ENCODE measurements at regions not wholly inside any gene's neighbourhood (a gene's known extent, or its start where the extent isn't known, plus 50 kb on each side); places are given as distances from the start of the nearest gene placed in this dataset.

- Histone ChIP-seq H3K27ac (peak overlapping the region; percentile 37), H3K27me3 (no peaks in the 10 kb centered on the region), H2AFZ (no peak overlapping the region), H3K4me2 (peak overlapping the region; percentile 48), H3K79me2 (peaks cover 66% of the 10 kb centered on the region), H3K4me1 (ENCODE audit: insufficient read depth) (no peaks in the 10 kb centered on the region), H3K9me2 (replicated peaks; ENCODE audit: insufficient read depth) (no peaks in the 10 kb centered on the region), H3K9me3 (ENCODE audit: low read depth) (no peaks in the 10 kb centered on the region), H4K20me1 (ENCODE audit: insufficient read depth, poor library complexity, severe bottlenecking) (no peaks in the 10 kb centered on the region), H3K36me3 (replicated peaks; ENCODE audit: insufficient read depth, low read depth) (no peaks in the 10 kb centered on the region), H3K4me3 (no peak overlapping the region)
- 40% methylated on average over 3 of the region's 3 CpGs for WGBS (ENCODE audit: low lambda C conversion rate, missing lambda C conversion rate)
- peak; percentile 45 for DNase-seq (ENCODE audit: low spot score)
- TF ChIP-seq CTCF (IDR thresholded peaks at IDR 0.05; ENCODE audit: poor library complexity) (peak; percentile 41), EZH2phosphoT487 (IDR thresholded peaks at IDR 0.05; ENCODE audit: low read depth, severe bottlenecking, unreplicated experiment) (no peak), EZH2 (IDR thresholded peaks at IDR 0.05; ENCODE audit: borderline replicate concordance) (no peak)
Measured at GRCh38 chr6:56764081-56764566, 121.4 kb upstream of the DST start.

- Histone ChIP-seq H3K27me3 (no peaks in the 10 kb centered on the region), H2AFZ (no peak overlapping the region), H3K9me3 (ENCODE audit: low read depth) (no peaks in the 10 kb centered on the region), H3K4me3 (no peak overlapping the region), H3K79me2 (peaks cover 63% of the 10 kb centered on the region), H4K20me1 (ENCODE audit: insufficient read depth, poor library complexity, severe bottlenecking) (no peaks in the 10 kb centered on the region), H3K9me2 (replicated peaks; ENCODE audit: insufficient read depth) (no peaks in the 10 kb centered on the region), H3K27ac (no peak overlapping the region), H3K4me1 (ENCODE audit: insufficient read depth) (peaks cover 14% of the 10 kb centered on the region), H3K4me2 (no peak overlapping the region), H3K36me3 (replicated peaks; ENCODE audit: insufficient read depth, low read depth) (no peaks in the 10 kb centered on the region)
- no peak for DNase-seq (ENCODE audit: low spot score)
- TF ChIP-seq EZH2 (IDR thresholded peaks at IDR 0.05; ENCODE audit: borderline replicate concordance) (no peak), CTCF (IDR thresholded peaks at IDR 0.05; ENCODE audit: poor library complexity) (no peak), EZH2phosphoT487 (IDR thresholded peaks at IDR 0.05; ENCODE audit: low read depth, severe bottlenecking, unreplicated experiment) (no peak)
- 91% methylated on average over 1 of the region's 1 CpG for WGBS (ENCODE audit: low lambda C conversion rate, missing lambda C conversion rate)
Measured at GRCh38 chr6:56761651-56762050, 119.0 kb upstream of the DST start.

GRCh38 chr6:56760842-56761241 is 118.2 kb upstream of the DST start:
- Histone ChIP-seq H3K4me1 (ENCODE audit: insufficient read depth) (peaks cover 22% of the 10 kb centered on the region), H4K20me1 (ENCODE audit: insufficient read depth, poor library complexity, severe bottlenecking) (no peaks in the 10 kb centered on the region), H3K9me2 (replicated peaks; ENCODE audit: insufficient read depth) (no peaks in the 10 kb centered on the region), H3K4me2 (no peak overlapping the region), H3K27me3 (no peaks in the 10 kb centered on the region), H3K4me3 (no peak overlapping the region), H3K27ac (no peak overlapping the region), H2AFZ (no peak overlapping the region), H3K9me3 (ENCODE audit: low read depth) (no peaks in the 10 kb centered on the region), H3K36me3 (replicated peaks; ENCODE audit: insufficient read depth, low read depth) (no peaks in the 10 kb centered on the region), H3K79me2 (peaks cover 60% of the 10 kb centered on the region)
- DNase-seq (ENCODE audit: low spot score): no peak
- WGBS (ENCODE audit: low lambda C conversion rate, missing lambda C conversion rate): 77% methylated on average over 1 of the region's 1 CpG
- TF ChIP-seq EZH2 (IDR thresholded peaks at IDR 0.05; ENCODE audit: borderline replicate concordance): no peak
- TF ChIP-seq EZH2phosphoT487 (IDR thresholded peaks at IDR 0.05; ENCODE audit: low read depth, severe bottlenecking, unreplicated experiment): no peak
- TF ChIP-seq CTCF (IDR thresholded peaks at IDR 0.05; ENCODE audit: poor library complexity): no peak

- H3K27me3 ChIP-seq: no peaks in the 10 kb centered on the region
- no peaks in the 10 kb centered on the region for H4K20me1 ChIP-seq (ENCODE audit: insufficient read depth, poor library complexity, severe bottlenecking)
- DNase-seq (ENCODE audit: low spot score): no peak
- H3K79me2 ChIP-seq: peaks cover 66% of the 10 kb centered on the region
- no peak overlapping the region for H3K4me3 ChIP-seq
- TF ChIP-seq EZH2phosphoT487 (IDR thresholded peaks at IDR 0.05; ENCODE audit: low read depth, severe bottlenecking, unreplicated experiment) (no peak), EZH2 (IDR thresholded peaks at IDR 0.05; ENCODE audit: borderline replicate concordance) (no peak), CTCF (IDR thresholded peaks at IDR 0.05; ENCODE audit: poor library complexity) (no peak)
- H3K9me2 ChIP-seq (replicated peaks; ENCODE audit: insufficient read depth): no peaks in the 10 kb centered on the region
- no peak overlapping the region for H3K27ac ChIP-seq
- 67% methylated on average over 2 of the region's 2 CpGs for WGBS (ENCODE audit: low lambda C conversion rate, missing lambda C conversion rate)
- no peaks in the 10 kb centered on the region for H3K36me3 ChIP-seq (replicated peaks; ENCODE audit: insufficient read depth, low read depth)
- H3K4me1 ChIP-seq (ENCODE audit: insufficient read depth): peaks cover 23% of the 10 kb centered on the region
- H3K9me3 ChIP-seq (ENCODE audit: low read depth): no peaks in the 10 kb centered on the region
- no peak overlapping the region for H3K4me2 ChIP-seq
- H2AFZ ChIP-seq: no peak overlapping the region
Measured at GRCh38 chr6:56759521-56759920, 116.8 kb upstream of the DST start.
